ENCODE measurements at regions not wholly inside any gene's neighbourhood (a gene's known extent, or its start where the extent isn't known, plus 50 kb on each side); places are given as distances from the start of the nearest gene placed in this dataset.

- no peak for TF ChIP-seq EZH2phosphoT487 (IDR thresholded peaks at IDR 0.05)
- TF ChIP-seq, protein P1, sequence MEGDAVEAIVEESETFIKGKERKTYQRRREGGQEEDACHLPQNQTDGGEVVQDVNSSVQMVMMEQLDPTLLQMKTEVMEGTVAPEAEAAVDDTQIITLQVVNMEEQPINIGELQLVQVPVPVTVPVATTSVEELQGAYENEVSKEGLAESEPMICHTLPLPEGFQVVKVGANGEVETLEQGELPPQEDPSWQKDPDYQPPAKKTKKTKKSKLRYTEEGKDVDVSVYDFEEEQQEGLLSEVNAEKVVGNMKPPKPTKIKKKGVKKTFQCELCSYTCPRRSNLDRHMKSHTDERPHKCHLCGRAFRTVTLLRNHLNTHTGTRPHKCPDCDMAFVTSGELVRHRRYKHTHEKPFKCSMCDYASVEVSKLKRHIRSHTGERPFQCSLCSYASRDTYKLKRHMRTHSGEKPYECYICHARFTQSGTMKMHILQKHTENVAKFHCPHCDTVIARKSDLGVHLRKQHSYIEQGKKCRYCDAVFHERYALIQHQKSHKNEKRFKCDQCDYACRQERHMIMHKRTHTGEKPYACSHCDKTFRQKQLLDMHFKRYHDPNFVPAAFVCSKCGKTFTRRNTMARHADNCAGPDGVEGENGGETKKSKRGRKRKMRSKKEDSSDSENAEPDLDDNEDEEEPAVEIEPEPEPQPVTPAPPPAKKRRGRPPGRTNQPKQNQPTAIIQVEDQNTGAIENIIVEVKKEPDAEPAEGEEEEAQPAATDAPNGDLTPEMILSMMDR (IDR thresholded peaks at IDR 0.05), result no peak
- no peak for TF ChIP-seq EZH2 (IDR thresholded peaks at IDR 0.05)
- no peaks in the 10 kb centered on the region for H3K27me3 ChIP-seq
- H3K4me1 ChIP-seq, result no peaks in the 10 kb centered on the region
- no peaks in the 10 kb centered on the region for H3K36me3 Mint-ChIP-seq
- H3K36me3 ChIP-seq, result no peaks in the 10 kb centered on the region
- DNase-seq (ENCODE audit: low spot score), result peak; percentile 1
- no peaks in the 10 kb centered on the region for H3K4me1 Mint-ChIP-seq
- H3K4me2 ChIP-seq, result no peak overlapping the region
- H4K20me1 ChIP-seq (ENCODE audit: low read depth), result no peaks in the 10 kb centered on the region
- no peak overlapping the region for H3K9ac ChIP-seq
- no peak overlapping the region for H3K27ac ChIP-seq
- no peaks in the 10 kb centered on the region for H3K9me3 ChIP-seq (ENCODE audit: low read depth)
- no peak overlapping the region for H3K4me3 ChIP-seq
- no peaks in the 10 kb centered on the region for H3K27me3 Mint-ChIP-seq (ENCODE audit: insufficient read depth, low read depth)
- H3K9me3 Mint-ChIP-seq, result peaks cover 9% of the 10 kb centered on the region
- no peaks in the 10 kb centered on the region for H3F3A ChIP-seq (ENCODE audit: low read depth)
- no peak overlapping the region for H3K27ac Mint-ChIP-seq
- H3K79me2 ChIP-seq (ENCODE audit: low read depth), result no peaks in the 10 kb centered on the region
- H3K4me3 Mint-ChIP-seq, result no peak overlapping the region
- H2AFZ ChIP-seq (replicated peaks), result no peak overlapping the region
Observed at GRCh38 chrX:26414534-26414933, 198.6 kb downstream of the MAGEB5 start.

- H3K4me1 ChIP-seq, result no peaks in the 10 kb centered on the region
- H3K9me3 Mint-ChIP-seq, result no peaks in the 10 kb centered on the region
- no peaks in the 10 kb centered on the region for H3K4me1 Mint-ChIP-seq
- no peaks in the 10 kb centered on the region for H3K36me3 Mint-ChIP-seq
- H2AFZ ChIP-seq (replicated peaks), result no peak overlapping the region
- H3K4me3 Mint-ChIP-seq, result no peak overlapping the region
- no peaks in the 10 kb centered on the region for H3K27me3 ChIP-seq
- peaks cover 4% of the 10 kb centered on the region for H3K9me3 ChIP-seq (ENCODE audit: low read depth)
- no peaks in the 10 kb centered on the region for H3K79me2 ChIP-seq (ENCODE audit: low read depth)
- H3K27ac Mint-ChIP-seq, result no peak overlapping the region
- no peaks in the 10 kb centered on the region for H3K36me3 ChIP-seq
- no peak overlapping the region for H3K4me3 ChIP-seq
- no peak for DNase-seq (ENCODE audit: low spot score)
- H3K9ac ChIP-seq, result no peak overlapping the region
- H3K27me3 Mint-ChIP-seq (ENCODE audit: insufficient read depth, low read depth), result no peaks in the 10 kb centered on the region
- no peak overlapping the region for H3K4me2 ChIP-seq
- H3K27ac ChIP-seq, result no peak overlapping the region
- no peak for TF ChIP-seq EZH2 (IDR thresholded peaks at IDR 0.05)
- no peak for TF ChIP-seq EZH2phosphoT487 (IDR thresholded peaks at IDR 0.05)
- TF ChIP-seq, protein P1 (IDR thresholded peaks at IDR 0.05), result no peak
- H4K20me1 ChIP-seq (ENCODE audit: low read depth), result no peaks in the 10 kb centered on the region
- no peaks in the 10 kb centered on the region for H3F3A ChIP-seq (ENCODE audit: low read depth)
Observed at GRCh38 chrX:26411045-26411444, 195.1 kb downstream of the MAGEB5 start.

- Histone ChIP-seq H4K20me1 (ENCODE audit: low read depth) (no peaks in the 10 kb centered on the region), H3K4me1 (no peaks in the 10 kb centered on the region), H3K4me3 (no peak overlapping the region), H3K79me2 (ENCODE audit: low read depth) (no peaks in the 10 kb centered on the region), H3K9ac (no peak overlapping the region), H3K9me3 (ENCODE audit: low read depth) (peaks cover 4% of the 10 kb centered on the region), H3K27ac (no peak overlapping the region), H3K36me3 (no peaks in the 10 kb centered on the region), H3K4me2 (no peak overlapping the region), H3F3A (ENCODE audit: low read depth) (no peaks in the 10 kb centered on the region), H3K27me3 (no peaks in the 10 kb centered on the region), H2AFZ (replicated peaks) (no peak overlapping the region)
- Mint-ChIP-seq H3K4me1 (no peaks in the 10 kb centered on the region), H3K27ac (no peak overlapping the region), H3K36me3 (no peaks in the 10 kb centered on the region), H3K4me3 (no peak overlapping the region), H3K9me3 (no peaks in the 10 kb centered on the region), H3K27me3 (ENCODE audit: insufficient read depth, low read depth) (no peaks in the 10 kb centered on the region)
- no peak for DNase-seq (ENCODE audit: low spot score)
- TF ChIP-seq EZH2phosphoT487 (IDR thresholded peaks at IDR 0.05) (no peak), EZH2 (IDR thresholded peaks at IDR 0.05) (no peak)
- TF ChIP-seq, protein P1 (IDR thresholded peaks at IDR 0.05), result no peak
Observed at GRCh38 chrX:26409636-26410035, 193.7 kb downstream of the MAGEB5 start.

Measured in neural progenitor cell (in vitro differentiated cells).